HepG2 (cell line): ENCODE measurements at regions not wholly inside any gene's neighbourhood (a gene's known extent, or its start where the extent isn't known, plus 50 kb on each side); places are given as distances from the start of the nearest gene placed in this dataset.

Experiments used
- ATAC-seq: fragments of 200-7000 bp; cut with Tn5 transposase; 3 replicates; pipeline ENCODE4 v1.9.1; 2020; ENCODE audit warnings: mild to moderate bottlenecking, moderate library complexity
- BruUV-seq: library from RNA; stranded (reverse); fragments of 400-500 nt; replicated peaks from 2 replicates; lab custom pipeline; 2021; lab: Mats Ljungman, UMichigan
- CTCF ChIA-PET: fragments of 300-600 bp; formaldehyde crosslinking; extraction: SDS; loops from one replicate; lab custom pipeline; 2021; ENCODE audit warnings: low total read pairs, inconsistent platforms, low intra/inter-chr PET ratio; lab: Yijun Ruan, JAX
- POLR2A ChIA-PET: fragments of 350-600 bp; sonication (Branson Sonifier 250); formaldehyde crosslinking; loops from one replicate; lab custom pipeline; 2020; ENCODE audit warnings: antibody characterized with exemption, inconsistent platforms; lab: Yijun Ruan, JAX
- DNase-seq: peaks from one replicate; pipeline ENCODE4 v3.0.0-alpha.2; 2015; ENCODE audit warnings: low spot score
- FAIRE-seq: peaks from 3 replicates; lab custom pipeline; 2011; peaks lifted over from hg19 to GRCh38; lab: Jason Lieb, UNC
- H2AFZ ChIP-seq: one replicate; pipeline ENCODE4 v1.6.1; 2011; ENCODE audit warnings: low read length, inconsistent platforms
- H3K27ac ChIP-seq: fragments of 300-600 bp; 3 replicates; pipeline ENCODE4 v1.8.0; 2011; ENCODE audit warnings: mixed run types, mild to moderate bottlenecking, mixed read lengths, low read length, inconsistent platforms; ENCODE audit not compliant: insufficient read depth; ENCODE audit errors: extremely low read length
- H3K27me3 ChIP-seq, 2 experiments: fragments of 200-600 bp in 1 of 2; 2 replicates in 1 of 2; 3 replicates in 1 of 2; pipeline versions ENCODE4 v1.6.0 to v1.8.0; 2011; ENCODE audit warnings: low read length in 2 of 2, mild to moderate bottlenecking in 2 of 2, moderate library complexity in 2 of 2, inconsistent platforms in 1 of 2; ENCODE audit not compliant: insufficient read depth in 2 of 2, control insufficient read depth in 1 of 2
- H3K36me3 ChIP-seq, 2 experiments: fragments of 200-600 bp in 1 of 2; replicated peaks in 1 of 2; 2 replicates in 1 of 2; 3 replicates in 1 of 2; pipeline versions ENCODE4 v1.5.1 to v1.8.0; 2011; ENCODE audit warnings: low read length in 2 of 2, inconsistent platforms in 1 of 2; ENCODE audit not compliant: insufficient read depth in 2 of 2, control insufficient read depth in 1 of 2
- H3K4me1 ChIP-seq: 2 replicates; pipeline ENCODE4 v1.5.1; 2012; ENCODE audit warnings: low read length, inconsistent platforms; ENCODE audit not compliant: insufficient read depth
- H3K4me2 ChIP-seq: 2 replicates; pipeline ENCODE4 v1.6.0; 2011; ENCODE audit warnings: low read depth, low read length, inconsistent platforms
- H3K4me3 ChIP-seq, 3 experiments: fragments of 200-600 bp in 1 of 3; sonication (generic), shearing (Covaris generic) in 1 of 3; replicated peaks in 1 of 3; 2 replicates each; pipeline ENCODE4 v1.5.1; 2011 to 2016; ENCODE audit warnings: low read length in 3 of 3, inconsistent platforms in 2 of 3, low read depth in 2 of 3, mild to moderate bottlenecking in 2 of 3, control low read depth in 1 of 3, mixed read lengths in 1 of 3; ENCODE audit not compliant: insufficient read depth in 1 of 3
- H3K79me2 ChIP-seq: one replicate; pipeline ENCODE4 v1.6.1; 2011; ENCODE audit warnings: low read length, inconsistent platforms; ENCODE audit not compliant: insufficient read depth
- H3K9ac ChIP-seq: 2 replicates; pipeline ENCODE4 v1.6.0; 2011; ENCODE audit warnings: mild to moderate bottlenecking, low read depth, low read length, inconsistent platforms; ENCODE audit not compliant: insufficient read depth
- H3K9me3 ChIP-seq: 2 replicates; pipeline ENCODE4 v1.5.1; 2012; ENCODE audit warnings: mild to moderate bottlenecking, low read length
- H4K20me1 ChIP-seq: 2 replicates; pipeline ENCODE4 v1.6.0; 2011; ENCODE audit warnings: inconsistent platforms, mild to moderate bottlenecking, low read length, moderate library complexity; ENCODE audit not compliant: insufficient read depth
- FOXK1 ChIP-seq: sonication (generic); formaldehyde crosslinking; IDR thresholded peaks from 2 replicates; pipeline ENCODE4 v1.4.0; 2020; ENCODE audit warnings: low read depth, missing genetic modification reagents, borderline replicate concordance
- HOXA9 ChIP-seq: sonication (generic); formaldehyde crosslinking; IDR thresholded peaks from 2 replicates; pipeline ENCODE4 v1.8.1; 2022; ENCODE audit warnings: missing genetic modification reagents, mild to moderate bottlenecking, moderate library complexity, borderline replicate concordance
- KDM1A ChIP-seq: IDR thresholded peaks from 2 replicates; pipeline ENCODE4 v1.6.1; 2016; ENCODE audit warnings: missing compliant biosample characterization
- KDM4B ChIP-seq: sonication (generic); formaldehyde crosslinking; IDR thresholded peaks from 2 replicates; pipeline ENCODE4 v1.4.0; 2020; ENCODE audit warnings: missing genetic modification reagents
- NFIB ChIP-seq: sonication (generic); formaldehyde crosslinking; IDR thresholded peaks from 2 replicates; pipeline ENCODE4 v1.9.0; 2021; ENCODE audit warnings: missing genetic modification reagents, mild to moderate bottlenecking, borderline replicate concordance
- NR2F6 ChIP-seq, 2 experiments: IDR thresholded peaks; 2 replicates each; pipeline ENCODE4 v1.6.1; 2016; ENCODE audit warnings: antibody characterized with exemption in 1 of 2, mild to moderate bottlenecking in 1 of 2
- TAF1 ChIP-seq: sonication (generic); formaldehyde crosslinking; IDR thresholded peaks from 2 replicates; pipeline ENCODE4 v1.4.0; 2020; ENCODE audit warnings: missing genetic modification reagents
- TOPORS ChIP-seq: sonication (generic); formaldehyde crosslinking; IDR thresholded peaks from 2 replicates; pipeline ENCODE4 v1.8.0; 2023; ENCODE audit warnings: mild to moderate bottlenecking, missing genetic modification reagents
- ZEB1 ChIP-seq: IDR thresholded peaks from 2 replicates; pipeline ENCODE4 v1.6.1; 2012; ENCODE audit warnings: mild to moderate bottlenecking, low read depth, inconsistent platforms; ENCODE audit not compliant: insufficient replicate concordance
- ZNF138 ChIP-seq: sonication (generic); formaldehyde crosslinking; IDR thresholded peaks from 2 replicates; pipeline ENCODE4 v1.5.0; 2020; ENCODE audit warnings: mild to moderate bottlenecking, low read depth, missing genetic modification reagents
- ZNF33A ChIP-seq: sonication (generic); formaldehyde crosslinking; IDR thresholded peaks from 2 replicates; pipeline ENCODE4 v1.5.1; 2020; ENCODE audit warnings: missing genetic modification reagents, mild to moderate bottlenecking, moderate library complexity, borderline replicate concordance
- WGBS: methylation state at CpG from one replicate; pipeline ENCODE4 v1.1.6; 2017; ENCODE audit warnings: low lambda C conversion rate; 5-methylcytosine and 5-hydroxymethylcytosine counted together
- in situ Hi-C: cut with HindIII; loops from 2 replicates; pipeline ENCODE4 v1.10.0; 2017; ENCODE audit warnings: low pct_unique_long_range_greater_than_20kb; ENCODE audit not compliant: extremely low pct_ligation_motif_present
- intact Hi-C: fragments of 100-400 bp; cut with micrococcal nuclease; formaldehyde crosslinking; loops from one replicate; pipeline ENCODE4 v1.10.0; 2022; ENCODE audit not compliant: unreplicated experiment
- TF ChIP-seq, protein P1 (sequence below): sonication (generic); formaldehyde crosslinking; IDR thresholded peaks from 2 replicates; pipeline ENCODE4 v1.9.0; 2021; ENCODE audit warnings: mild to moderate bottlenecking, missing genetic modification reagents
- TF ChIP-seq, protein P2 (sequence below): sonication (generic); formaldehyde crosslinking; IDR thresholded peaks from 2 replicates; pipeline ENCODE4 v1.4.0; 2020; ENCODE audit warnings: mild to moderate bottlenecking, missing genetic modification reagents
- TF ChIP-seq, protein P3 (sequence below): sonication (generic); formaldehyde crosslinking; IDR thresholded peaks from 2 replicates; pipeline ENCODE4 v1.4.0; 2020; ENCODE audit warnings: mild to moderate bottlenecking, missing genetic modification reagents

GRCh38 chr6:168926306-168926705 is 327.3 kb downstream of the THBS2 start (continued):
- TF ChIP-seq, protein P1, sequence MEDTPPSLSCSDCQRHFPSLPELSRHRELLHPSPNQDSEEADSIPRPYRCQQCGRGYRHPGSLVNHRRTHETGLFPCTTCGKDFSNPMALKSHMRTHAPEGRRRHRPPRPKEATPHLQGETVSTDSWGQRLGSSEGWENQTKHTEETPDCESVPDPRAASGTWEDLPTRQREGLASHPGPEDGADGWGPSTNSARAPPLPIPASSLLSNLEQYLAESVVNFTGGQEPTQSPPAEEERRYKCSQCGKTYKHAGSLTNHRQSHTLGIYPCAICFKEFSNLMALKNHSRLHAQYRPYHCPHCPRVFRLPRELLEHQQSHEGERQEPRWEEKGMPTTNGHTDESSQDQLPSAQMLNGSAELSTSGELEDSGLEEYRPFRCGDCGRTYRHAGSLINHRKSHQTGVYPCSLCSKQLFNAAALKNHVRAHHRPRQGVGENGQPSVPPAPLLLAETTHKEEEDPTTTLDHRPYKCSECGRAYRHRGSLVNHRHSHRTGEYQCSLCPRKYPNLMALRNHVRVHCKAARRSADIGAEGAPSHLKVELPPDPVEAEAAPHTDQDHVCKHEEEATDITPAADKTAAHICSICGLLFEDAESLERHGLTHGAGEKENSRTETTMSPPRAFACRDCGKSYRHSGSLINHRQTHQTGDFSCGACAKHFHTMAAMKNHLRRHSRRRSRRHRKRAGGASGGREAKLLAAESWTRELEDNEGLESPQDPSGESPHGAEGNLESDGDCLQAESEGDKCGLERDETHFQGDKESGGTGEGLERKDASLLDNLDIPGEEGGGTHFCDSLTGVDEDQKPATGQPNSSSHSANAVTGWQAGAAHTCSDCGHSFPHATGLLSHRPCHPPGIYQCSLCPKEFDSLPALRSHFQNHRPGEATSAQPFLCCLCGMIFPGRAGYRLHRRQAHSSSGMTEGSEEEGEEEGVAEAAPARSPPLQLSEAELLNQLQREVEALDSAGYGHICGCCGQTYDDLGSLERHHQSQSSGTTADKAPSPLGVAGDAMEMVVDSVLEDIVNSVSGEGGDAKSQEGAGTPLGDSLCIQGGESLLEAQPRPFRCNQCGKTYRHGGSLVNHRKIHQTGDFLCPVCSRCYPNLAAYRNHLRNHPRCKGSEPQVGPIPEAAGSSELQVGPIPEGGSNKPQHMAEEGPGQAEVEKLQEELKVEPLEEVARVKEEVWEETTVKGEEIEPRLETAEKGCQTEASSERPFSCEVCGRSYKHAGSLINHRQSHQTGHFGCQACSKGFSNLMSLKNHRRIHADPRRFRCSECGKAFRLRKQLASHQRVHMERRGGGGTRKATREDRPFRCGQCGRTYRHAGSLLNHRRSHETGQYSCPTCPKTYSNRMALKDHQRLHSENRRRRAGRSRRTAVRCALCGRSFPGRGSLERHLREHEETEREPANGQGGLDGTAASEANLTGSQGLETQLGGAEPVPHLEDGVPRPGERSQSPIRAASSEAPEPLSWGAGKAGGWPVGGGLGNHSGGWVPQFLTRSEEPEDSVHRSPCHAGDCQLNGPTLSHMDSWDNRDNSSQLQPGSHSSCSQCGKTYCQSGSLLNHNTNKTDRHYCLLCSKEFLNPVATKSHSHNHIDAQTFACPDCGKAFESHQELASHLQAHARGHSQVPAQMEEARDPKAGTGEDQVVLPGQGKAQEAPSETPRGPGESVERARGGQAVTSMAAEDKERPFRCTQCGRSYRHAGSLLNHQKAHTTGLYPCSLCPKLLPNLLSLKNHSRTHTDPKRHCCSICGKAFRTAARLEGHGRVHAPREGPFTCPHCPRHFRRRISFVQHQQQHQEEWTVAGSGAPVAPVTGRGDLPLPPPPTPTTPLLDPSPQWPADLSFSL (CRISPR knock-in tag): 0 out of 2 replicates have a peak, but pooled peaks have one; percentile 36
- TF ChIP-seq HOXA9 (no peak), TAF1 (CRISPR knock-in tag) (no peak)
- TF ChIP-seq, all 625 proteins: peak for 4

DNA sequence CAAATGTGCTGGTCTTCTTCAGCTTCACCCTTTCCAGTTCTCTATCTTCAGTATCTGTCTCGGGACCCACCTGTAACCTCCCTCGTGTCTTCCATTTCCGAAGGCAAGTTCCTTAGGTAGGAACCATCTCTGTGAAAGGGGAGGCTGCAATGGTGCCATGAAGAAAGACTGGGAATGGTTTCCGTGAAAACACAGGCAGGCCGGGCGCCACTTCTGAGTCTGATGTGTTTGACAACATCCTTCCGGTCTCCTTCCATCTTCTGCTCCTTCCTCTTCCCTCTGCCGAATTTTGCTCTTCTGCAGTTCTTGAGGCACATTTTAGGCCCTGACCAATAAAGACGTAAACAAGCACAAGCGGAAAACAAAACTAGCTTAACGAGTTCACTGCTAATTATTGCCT is 328.0 kb downstream of the THBS2 start:
- ATAC-seq (no peak), FAIRE-seq (no peak), DNase-seq (no peak)
- Histone ChIP-seq H3K27ac (no peak overlapping the region), H2AFZ (no peak overlapping the region), H3K36me3 (no peaks in the 10 kb centered on the region), H3K79me2 (no peaks in the 10 kb centered on the region), H3K4me1 (no peaks in the 10 kb centered on the region), H4K20me1 (no peaks in the 10 kb centered on the region), H3K9me3 (no peaks in the 10 kb centered on the region), H3K9ac (no peak overlapping the region), H3K4me3 (no peak overlapping the region), H3K4me2 (no peak overlapping the region), H3K27me3 (peaks cover 1 to 27% of the 10 kb centered on the region in 2 experiments; a peak in 4 of 5 replicates)
- CTCF ChIA-PET: no interaction called here
- in situ Hi-C loops: no loop called here
- POLR2A ChIA-PET: no interaction called here
- WGBS: 46% methylated on average over 11 of the region's 11 CpGs
- intact Hi-C loops: no loop called here
- BruUV-seq: no TSS peak
- TF ChIP-seq KDM4B (CRISPR knock-in tag) (no peak), TOPORS (CRISPR knock-in tag) (no peak), KDM1A (CRISPR knock-in tag) (no peak), NFIB (CRISPR knock-in tag) (no peak), ZNF138 (CRISPR knock-in tag) (no peak), ZEB1 (no peak), NR2F6 (IDR thresholded peaks at IDR 0.05) (no peak), NR2F6 (CRISPR knock-in tag; IDR thresholded peaks at IDR 0.05) (no peak), ZNF33A (CRISPR knock-in tag) (no peak), FOXK1 (CRISPR knock-in tag) (no peak)
- TF ChIP-seq, protein P2, sequence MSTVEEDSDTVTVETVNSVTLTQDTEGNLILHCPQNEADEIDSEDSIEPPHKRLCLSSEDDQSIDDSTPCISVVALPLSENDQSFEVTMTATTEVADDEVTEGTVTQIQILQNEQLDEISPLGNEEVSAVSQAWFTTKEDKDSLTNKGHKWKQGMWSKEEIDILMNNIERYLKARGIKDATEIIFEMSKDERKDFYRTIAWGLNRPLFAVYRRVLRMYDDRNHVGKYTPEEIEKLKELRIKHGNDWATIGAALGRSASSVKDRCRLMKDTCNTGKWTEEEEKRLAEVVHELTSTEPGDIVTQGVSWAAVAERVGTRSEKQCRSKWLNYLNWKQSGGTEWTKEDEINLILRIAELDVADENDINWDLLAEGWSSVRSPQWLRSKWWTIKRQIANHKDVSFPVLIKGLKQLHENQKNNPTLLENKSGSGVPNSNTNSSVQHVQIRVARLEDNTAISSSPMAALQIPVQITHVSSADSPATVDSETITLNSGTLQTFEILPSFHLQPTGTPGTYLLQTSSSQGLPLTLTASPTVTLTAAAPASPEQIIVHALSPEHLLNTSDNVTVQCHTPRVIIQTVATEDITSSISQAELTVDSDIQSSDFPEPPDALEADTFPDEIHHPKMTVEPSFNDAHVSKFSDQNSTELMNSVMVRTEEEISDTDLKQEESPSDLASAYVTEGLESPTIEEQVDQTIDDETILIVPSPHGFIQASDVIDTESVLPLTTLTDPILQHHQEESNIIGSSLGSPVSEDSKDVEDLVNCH (CRISPR knock-in tag): no peak
- TF ChIP-seq, protein P3, sequence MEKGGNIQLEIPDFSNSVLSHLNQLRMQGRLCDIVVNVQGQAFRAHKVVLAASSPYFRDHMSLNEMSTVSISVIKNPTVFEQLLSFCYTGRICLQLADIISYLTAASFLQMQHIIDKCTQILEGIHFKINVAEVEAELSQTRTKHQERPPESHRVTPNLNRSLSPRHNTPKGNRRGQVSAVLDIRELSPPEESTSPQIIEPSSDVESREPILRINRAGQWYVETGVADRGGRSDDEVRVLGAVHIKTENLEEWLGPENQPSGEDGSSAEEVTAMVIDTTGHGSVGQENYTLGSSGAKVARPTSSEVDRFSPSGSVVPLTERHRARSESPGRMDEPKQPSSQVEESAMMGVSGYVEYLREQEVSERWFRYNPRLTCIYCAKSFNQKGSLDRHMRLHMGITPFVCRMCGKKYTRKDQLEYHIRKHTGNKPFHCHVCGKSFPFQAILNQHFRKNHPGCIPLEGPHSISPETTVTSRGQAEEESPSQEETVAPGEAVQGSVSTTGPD (CRISPR knock-in tag): no peak
